Esophagus squamous epithelium (tissue), 4 donors: ENCODE measurements at regions not wholly inside any gene's neighbourhood (a gene's known extent, or its start where the extent isn't known, plus 50 kb on each side); places are given as distances from the start of the nearest gene placed in this dataset.
"Not testable (repeated sequence)": the region's sequence is repeated elsewhere in the genome, so short reads cannot be mapped to it uniquely, and the experiment has no call there.

ENCODE experiments used
- POLR2A ChIP-seq, 4 donors: fragments of 450-650 bp; IDR thresholded peaks; one replicate each; pipeline ENCODE4 v1.6.1; 2017; ENCODE audit warnings: antibody characterized with exemption in 4 of 4, mild to moderate bottlenecking in 4 of 4, moderate library complexity in 3 of 4
- TF ChIP-seq, protein P1 (sequence below), 6 experiments: fragments of 450-650 bp in 4 of 6; fragments of 200-600 bp in 2 of 6; sonication (generic) in 2 of 6; IDR thresholded peaks; one replicate each; pipeline ENCODE4 v1.5.1; 2016 to 2019; ENCODE audit warnings: antibody characterized with exemption in 6 of 6, mild to moderate bottlenecking in 4 of 6, moderate library complexity in 4 of 6

DNA sequence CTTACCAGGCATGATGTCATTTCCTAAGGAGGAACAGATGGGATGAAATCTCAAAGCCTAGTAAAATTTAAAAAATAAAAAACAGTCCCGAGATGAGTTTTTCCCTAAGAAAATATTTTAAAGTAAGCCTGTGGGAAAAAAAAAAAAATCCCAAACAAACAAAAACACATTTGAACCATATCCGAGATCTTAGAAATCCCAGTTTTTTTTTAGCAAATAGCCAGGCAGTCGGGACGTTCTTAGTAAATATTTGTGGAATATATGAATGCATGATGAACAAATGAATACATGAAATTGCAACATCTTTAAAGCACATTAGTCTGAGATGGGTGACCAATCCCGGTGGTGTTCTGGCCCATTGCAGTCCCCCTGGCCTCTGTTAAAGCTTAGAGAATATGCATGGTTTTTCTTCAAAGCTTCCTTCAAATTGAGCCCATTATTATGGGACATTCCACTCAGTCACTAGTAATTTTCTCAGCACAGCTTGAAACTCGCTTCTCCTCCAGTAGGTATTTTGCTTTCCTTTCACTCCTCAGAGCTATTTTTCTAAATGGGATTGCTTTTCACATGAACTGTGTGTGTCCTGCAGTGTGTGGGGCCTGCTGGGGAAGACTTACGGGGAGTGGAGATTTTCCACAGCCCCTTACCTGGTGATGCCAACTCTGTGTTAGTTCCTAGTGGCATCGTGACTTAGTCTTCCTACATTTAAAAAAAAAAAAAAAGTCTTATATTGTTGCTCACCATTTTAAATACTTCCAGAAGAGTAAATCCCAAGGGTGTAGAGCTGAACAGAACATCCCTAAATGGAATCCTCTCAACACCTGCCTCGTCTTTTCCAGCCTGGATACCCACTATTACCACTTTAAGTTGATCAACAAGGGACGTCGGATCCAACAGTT, 255.6 kb upstream of the NBPF12 start:
- TF ChIP-seq, protein P1, sequence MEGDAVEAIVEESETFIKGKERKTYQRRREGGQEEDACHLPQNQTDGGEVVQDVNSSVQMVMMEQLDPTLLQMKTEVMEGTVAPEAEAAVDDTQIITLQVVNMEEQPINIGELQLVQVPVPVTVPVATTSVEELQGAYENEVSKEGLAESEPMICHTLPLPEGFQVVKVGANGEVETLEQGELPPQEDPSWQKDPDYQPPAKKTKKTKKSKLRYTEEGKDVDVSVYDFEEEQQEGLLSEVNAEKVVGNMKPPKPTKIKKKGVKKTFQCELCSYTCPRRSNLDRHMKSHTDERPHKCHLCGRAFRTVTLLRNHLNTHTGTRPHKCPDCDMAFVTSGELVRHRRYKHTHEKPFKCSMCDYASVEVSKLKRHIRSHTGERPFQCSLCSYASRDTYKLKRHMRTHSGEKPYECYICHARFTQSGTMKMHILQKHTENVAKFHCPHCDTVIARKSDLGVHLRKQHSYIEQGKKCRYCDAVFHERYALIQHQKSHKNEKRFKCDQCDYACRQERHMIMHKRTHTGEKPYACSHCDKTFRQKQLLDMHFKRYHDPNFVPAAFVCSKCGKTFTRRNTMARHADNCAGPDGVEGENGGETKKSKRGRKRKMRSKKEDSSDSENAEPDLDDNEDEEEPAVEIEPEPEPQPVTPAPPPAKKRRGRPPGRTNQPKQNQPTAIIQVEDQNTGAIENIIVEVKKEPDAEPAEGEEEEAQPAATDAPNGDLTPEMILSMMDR (IDR thresholded peaks at IDR 0.05), result not testable (repeated sequence)
- TF ChIP-seq POLR2A (IDR thresholded peaks at IDR 0.05), result not testable (repeated sequence)
